Muscle layer of colon (tissue), 2 donors: ENCODE measurements at regions not wholly inside any gene's neighbourhood (a gene's known extent, or its start where the extent isn't known, plus 50 kb on each side); places are given as distances from the start of the nearest gene placed in this dataset.

Experiments used
- H3K27ac ChIP-seq: one replicate; pipeline ENCODE4 v1.7.0; 2013; ENCODE audit warnings: low read depth, mild to moderate bottlenecking, low read length, moderate library complexity
- H3K27me3 ChIP-seq, 2 donors: one replicate each; pipeline ENCODE4 v1.7.0; 2013; ENCODE audit warnings: low read length in 2 of 2, mild to moderate bottlenecking in 2 of 2; ENCODE audit not compliant: insufficient read depth in 2 of 2, control insufficient read depth in 1 of 2
- H3K36me3 ChIP-seq: one replicate; pipeline ENCODE4 v1.7.0; 2013; ENCODE audit warnings: mild to moderate bottlenecking, low read length; ENCODE audit not compliant: insufficient read depth
- H3K4me1 ChIP-seq: one replicate; pipeline ENCODE4 v1.7.0; 2013; ENCODE audit warnings: mild to moderate bottlenecking, low read length; ENCODE audit not compliant: insufficient read depth
- H3K4me3 ChIP-seq, 2 donors: one replicate each; pipeline ENCODE4 v1.7.0; 2013; ENCODE audit warnings: low read length in 2 of 2, low read depth in 1 of 2, mild to moderate bottlenecking in 1 of 2, moderate library complexity in 1 of 2
- H3K9ac ChIP-seq: one replicate; pipeline ENCODE4 v1.7.0; 2013; ENCODE audit warnings: low read length
- H3K9me3 ChIP-seq: one replicate; pipeline ENCODE4 v1.7.0; 2013; ENCODE audit warnings: mild to moderate bottlenecking, low read length
- donor health status: abdominal sarcoma.
- donor health status: Adenocarcinoma of cecum.

DNA sequence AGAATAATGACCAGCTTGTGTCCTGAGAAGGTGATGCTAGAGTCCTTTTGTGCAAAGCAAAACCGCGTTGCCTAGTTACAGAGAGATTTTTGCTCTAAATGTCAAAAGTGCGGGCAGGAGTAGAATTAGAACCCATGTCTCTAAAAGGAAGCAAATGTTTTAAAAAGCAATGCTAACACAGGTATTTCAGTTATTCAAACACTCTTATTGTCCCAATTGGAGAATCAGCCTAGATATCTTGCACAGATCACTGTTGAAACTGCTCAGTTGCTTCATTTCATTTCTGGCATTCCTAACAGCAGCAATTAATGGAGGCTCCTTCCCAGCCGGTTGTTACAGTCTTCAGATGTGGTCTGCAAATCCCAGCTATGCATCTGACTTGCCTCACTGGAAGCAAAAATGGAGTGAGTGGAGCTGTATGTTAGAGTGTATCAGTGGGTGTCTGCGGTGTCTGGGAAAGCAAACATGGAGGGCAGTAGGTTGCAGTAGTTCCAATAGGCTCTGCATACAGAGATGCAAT is 55.6 kb upstream of the SEMA6D start:
- Histone ChIP-seq H3K4me1 (no peaks in the 10 kb centered on the region), H3K9me3 (no peaks in the 10 kb centered on the region), H3K27ac (no peak overlapping the region), H3K9ac (no peak overlapping the region), H3K4me3 (no peak overlapping the region), H3K36me3 (no peaks in the 10 kb centered on the region), H3K27me3 (no peaks in the 10 kb centered on the region)

DNA sequence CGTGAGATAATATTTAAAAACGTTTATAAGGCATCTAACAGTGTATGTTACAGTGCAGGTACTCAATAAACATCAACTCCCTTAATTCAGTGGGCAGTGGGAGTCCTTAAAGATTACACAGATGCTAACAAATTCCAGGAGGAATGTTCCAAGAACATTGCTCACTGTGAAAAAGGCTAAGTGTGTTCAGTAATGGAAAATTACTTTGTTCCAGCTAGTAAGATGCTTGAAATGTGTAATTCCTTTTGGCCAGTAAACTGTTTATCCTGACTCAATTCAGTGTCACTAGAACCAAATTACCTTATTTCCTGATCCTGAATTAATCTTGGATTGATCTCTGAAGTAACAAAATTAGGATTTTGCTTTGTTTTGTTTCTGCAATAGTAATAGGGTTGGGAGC is 54.2 kb upstream of the SEMA6D start:
- no peaks in the 10 kb centered on the region for H3K4me1 ChIP-seq
- no peaks in the 10 kb centered on the region for H3K36me3 ChIP-seq

More for the DNA sequence above, 54.2 kb upstream of the SEMA6D start:
- Histone ChIP-seq H3K27me3 (no peaks in the 10 kb centered on the region), H3K9me3 (no peaks in the 10 kb centered on the region), H3K4me3 (no peak overlapping the region), H3K9ac (no peak overlapping the region), H3K27ac (no peak overlapping the region)
